G401.6 (cell line): ENCODE measurements at regions not wholly inside any gene's neighbourhood (a gene's known extent, or its start where the extent isn't known, plus 50 kb on each side); places are given as distances from the start of the nearest gene placed in this dataset.
"Not testable (repeated sequence)": the region's sequence is repeated elsewhere in the genome, so short reads cannot be mapped to it uniquely, and the experiment has no call there.

Experiments used
- FAIRE-seq: peaks from 2 replicates; lab custom pipeline; 2012; peaks lifted over from hg19 to GRCh38; lab: Jason Lieb, UNC

GRCh38 chr6:935582-935981 lies 242.6 kb upstream of the EXOC2 start:
- no peak for FAIRE-seq

GRCh38 chr6:934686-935085 lies 241.7 kb upstream of the EXOC2 start:
- FAIRE-seq = no peak

DNA sequence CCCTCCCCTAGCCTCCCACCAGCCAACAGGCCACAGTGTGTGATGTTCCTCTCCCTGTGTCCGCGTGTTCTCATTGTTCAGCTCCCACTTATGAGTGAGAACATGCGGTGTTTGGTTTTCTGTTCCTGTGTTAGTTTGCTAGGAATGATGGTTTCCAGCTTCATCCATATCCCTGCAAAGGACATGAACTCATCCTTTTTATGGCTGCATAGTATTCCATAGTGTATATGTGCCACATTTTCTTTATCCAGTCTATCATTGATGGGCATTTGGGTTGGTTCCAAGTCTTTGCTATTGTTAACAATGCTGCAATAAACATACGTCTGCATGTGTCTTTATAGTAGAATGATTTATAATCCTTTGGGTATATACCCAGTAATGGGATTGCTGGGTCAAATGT lies 239.0 kb upstream of the EXOC2 start:
- not testable (repeated sequence) for FAIRE-seq

GRCh38 chr6:927157-927556 lies 234.2 kb upstream of the EXOC2 start:
- no peak for FAIRE-seq

DNA sequence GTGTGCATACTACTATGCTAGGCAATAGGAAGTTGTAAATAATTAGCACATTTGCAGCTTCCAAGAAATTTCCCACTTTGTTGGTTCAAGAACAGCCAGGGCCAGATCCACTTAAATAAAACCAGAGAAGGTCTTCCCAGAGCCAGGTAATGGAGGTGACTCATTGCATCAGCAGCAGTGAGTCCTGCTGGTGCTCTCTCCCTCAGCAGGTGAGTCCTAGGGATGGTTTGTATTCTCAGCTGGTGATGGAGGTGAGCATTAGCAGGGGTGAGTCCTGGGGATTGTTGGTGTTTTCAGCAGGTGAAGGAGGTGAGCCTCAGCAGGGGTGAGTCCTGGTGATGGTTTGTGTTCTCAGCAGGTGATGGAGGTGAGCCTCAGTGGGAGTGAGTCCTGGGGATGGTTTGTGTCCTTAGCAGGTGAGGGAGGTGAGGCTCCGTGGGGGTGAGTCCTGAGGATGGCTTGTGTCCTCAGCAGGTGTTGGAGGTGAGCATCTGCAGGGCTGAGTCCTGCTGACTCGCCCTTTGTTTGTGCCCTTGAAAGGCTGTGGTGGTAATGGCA lies 232.8 kb upstream of the EXOC2 start:
- no peak for FAIRE-seq

GRCh38 chr6:924661-925060 lies 231.7 kb upstream of the EXOC2 start:
- FAIRE-seq = no peak

GRCh38 chr6:921400-921799 lies 228.5 kb upstream of the EXOC2 start:
- no peak for FAIRE-seq

DNA sequence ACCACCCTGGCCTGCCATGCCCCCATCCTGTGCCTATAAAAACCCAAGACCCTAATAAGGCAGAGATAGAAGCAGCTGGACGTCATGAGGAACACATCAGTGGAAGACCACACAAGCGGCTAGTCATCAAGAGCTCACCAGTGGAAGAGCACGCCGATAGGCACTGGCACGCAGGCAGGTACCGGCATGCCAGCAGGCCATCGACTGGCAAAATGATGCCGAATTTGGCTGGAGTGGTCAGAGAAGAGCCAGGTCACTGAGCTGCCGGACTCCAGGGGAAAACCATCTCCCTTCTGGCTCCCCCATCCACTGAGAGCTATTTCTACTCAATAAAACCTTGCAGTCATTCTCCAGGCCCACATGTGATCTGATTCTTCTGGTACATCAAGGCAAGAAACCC lies 227.6 kb upstream of the EXOC2 start:
- FAIRE-seq = no peak

DNA sequence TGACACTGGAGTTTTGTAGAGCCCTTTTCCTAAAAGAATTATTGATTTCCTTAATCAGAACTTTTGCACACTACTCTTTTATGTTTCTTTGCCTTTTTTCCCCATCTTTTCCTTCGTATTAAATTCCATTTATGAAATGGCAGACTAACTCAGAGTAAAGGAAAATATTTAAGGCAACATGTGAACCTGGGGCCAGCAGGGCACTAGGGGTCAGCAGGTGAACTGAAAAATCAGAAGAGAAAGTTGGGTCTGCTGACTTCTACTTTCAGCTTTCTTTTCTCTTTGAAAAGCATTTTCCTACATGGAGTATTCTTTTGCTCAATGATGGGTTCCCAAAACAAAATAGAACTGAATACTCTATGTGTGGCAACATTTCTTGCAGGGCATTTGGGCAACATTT lies 226.6 kb upstream of the EXOC2 start:
- FAIRE-seq = no peak

DNA sequence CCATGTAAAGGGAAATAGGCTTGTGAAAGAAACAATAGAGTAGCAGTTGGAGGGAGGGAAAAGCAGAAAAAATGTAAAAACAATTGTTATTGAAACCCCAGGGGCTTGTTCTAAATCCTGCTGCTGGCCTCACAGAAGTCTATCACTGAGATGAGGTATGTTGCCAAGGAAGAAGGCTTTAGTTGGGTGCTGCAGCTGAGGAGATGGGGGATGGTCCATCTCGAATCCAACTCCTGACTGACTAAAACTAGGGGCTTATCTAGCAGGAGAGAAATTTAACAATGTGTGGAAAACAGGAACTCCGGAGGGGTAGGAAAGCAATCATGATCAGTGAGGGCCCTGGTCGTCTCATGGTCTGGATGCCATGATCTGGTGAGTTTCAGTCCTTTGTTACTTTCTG lies 225.0 kb upstream of the EXOC2 start:
- FAIRE-seq = no peak

GRCh38 chr6:917296-917695 lies 224.4 kb upstream of the EXOC2 start:
- FAIRE-seq = no peak

- FAIRE-seq = no peak
These were observed 223.2 kb upstream of the EXOC2 start for GRCh38 chr6:916131-916530.

DNA sequence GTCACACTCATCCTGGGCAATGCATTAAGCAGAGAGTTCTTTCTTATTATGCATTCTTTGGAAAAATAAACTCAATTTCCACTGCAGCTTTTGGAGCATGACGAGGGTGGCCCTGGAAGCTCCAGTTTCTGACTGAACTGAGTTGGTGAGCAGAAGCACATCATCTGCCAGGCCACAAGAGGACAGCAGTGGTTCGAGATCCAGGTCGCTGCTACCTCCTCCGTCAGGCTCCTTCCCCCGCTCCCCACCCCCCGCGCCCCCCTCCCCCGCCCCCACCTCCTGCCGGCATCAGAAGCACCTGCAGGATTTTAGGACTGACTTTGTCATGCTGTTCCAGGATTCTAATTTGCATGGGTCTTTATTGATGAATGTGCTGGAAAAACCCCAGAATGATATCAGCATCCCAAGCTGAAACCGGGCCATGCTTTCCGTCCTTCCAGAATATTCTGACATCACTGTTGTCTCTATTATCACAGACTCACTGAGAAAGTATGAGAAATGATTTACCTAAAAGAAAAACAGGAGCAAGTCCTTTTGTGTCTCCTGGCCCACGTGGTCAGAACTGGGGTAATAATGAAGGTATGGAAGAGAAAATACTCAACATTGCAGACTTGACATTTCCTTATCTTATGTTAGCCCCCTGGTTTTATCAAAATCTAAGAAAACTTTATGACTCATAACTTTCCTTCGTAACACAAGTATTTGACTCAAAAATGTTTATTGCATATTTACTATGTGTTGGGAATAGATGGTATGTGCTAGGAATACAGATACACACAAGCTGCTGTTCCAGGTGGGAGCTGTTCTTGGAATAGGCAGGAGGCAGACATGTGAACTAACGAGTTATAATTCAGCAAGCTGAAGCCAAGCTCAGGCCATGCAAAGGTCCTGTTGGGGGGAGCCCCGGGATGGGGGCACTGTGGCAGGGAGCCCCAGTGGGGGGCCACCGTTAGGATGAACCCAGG lies 220.2 kb upstream of the EXOC2 start:
- FAIRE-seq = no peak

DNA sequence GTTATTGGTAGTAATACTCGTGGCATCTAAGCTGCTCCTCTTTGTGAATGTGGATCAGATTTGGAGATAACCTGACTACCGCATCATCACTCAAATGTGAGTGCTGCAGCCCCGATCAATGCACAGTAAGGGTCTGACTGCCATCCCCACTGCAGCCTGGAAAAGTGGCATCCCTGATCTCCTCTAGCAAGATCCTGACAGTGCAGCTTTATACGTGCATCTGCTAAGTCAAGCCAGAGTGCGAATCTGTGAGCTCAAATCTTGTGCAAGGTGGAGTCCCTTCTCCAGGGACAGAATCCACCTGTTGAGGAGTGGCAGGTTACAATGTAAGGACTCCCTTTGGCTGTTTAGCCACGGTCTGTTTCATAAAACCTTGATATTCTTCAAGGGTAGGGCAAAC lies 215.0 kb upstream of the EXOC2 start:
- FAIRE-seq = no peak

GRCh38 chr6:906920-907319 lies 214.0 kb upstream of the EXOC2 start:
- no peak for FAIRE-seq

- no peak for FAIRE-seq
These were observed 212.6 kb upstream of the EXOC2 start for GRCh38 chr6:905556-905955.

- FAIRE-seq = no peak
These were observed 212.1 kb upstream of the EXOC2 start for GRCh38 chr6:904994-905393.

DNA sequence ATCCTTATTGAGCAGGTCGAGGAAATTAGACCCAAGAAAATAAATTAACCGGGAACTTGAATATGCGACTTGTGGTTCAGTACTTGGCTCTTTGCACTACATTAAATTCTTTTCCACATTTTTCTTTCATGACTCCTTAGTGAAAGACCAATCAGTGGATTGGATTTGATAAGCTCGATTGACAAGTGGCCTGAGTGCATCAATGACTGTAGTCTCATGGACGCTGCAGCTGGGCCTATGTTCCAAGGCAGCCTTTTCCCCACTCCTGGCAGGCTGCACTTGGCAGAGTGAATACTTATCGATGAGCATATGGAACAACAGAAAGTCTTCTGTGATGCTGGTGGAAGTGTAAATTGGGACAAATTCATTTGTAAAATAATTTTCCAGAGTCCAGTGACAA lies 210.8 kb upstream of the EXOC2 start:
- FAIRE-seq = no peak

GRCh38 chr6:901696-902460 lies 208.9 kb upstream of the EXOC2 start:
- FAIRE-seq = no peak

DNA sequence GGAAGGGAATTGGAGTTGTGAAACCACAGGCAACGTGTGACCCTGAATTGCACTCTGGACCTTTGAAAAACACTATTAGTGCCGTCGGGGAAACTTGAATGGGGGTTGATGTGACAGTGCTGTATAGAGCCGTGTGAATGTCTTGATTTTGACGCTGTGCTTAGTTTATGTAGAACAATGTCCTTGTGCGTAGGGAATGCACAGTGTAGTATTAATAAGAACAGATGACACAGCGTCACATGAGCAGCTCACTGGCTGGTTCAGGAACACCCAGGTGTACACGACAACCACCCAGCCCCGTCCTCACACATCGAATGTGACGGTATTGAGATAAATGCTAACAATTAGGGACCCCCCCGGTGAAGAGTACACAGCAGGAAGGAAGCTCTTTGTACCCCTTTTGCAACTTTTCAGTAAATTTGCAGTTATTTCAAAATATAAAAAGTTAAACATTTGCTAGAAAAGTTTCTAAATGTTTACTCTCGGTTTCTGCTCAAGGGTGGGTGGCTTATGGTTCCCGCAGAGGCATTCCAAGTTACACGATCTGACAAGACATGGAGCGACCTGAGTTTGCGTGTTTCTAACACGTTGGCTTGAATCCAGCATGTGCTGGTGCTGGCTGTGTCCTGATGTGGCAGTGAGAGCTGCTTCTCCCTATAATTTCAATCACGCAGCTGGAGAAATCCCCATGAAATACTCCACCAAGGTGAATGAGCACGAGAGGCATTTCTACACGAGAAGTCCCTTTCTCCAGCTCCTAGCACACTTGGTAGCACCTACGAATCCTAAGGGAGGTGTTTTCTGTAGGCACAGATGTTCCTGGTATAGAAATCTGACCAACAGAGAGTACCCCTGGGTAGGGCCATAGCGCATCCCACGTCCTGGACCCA lies 208.0 kb upstream of the EXOC2 start:
- no peak for FAIRE-seq

GRCh38 chr6:897528-898207 lies 204.7 kb upstream of the EXOC2 start:
- FAIRE-seq = no peak

DNA sequence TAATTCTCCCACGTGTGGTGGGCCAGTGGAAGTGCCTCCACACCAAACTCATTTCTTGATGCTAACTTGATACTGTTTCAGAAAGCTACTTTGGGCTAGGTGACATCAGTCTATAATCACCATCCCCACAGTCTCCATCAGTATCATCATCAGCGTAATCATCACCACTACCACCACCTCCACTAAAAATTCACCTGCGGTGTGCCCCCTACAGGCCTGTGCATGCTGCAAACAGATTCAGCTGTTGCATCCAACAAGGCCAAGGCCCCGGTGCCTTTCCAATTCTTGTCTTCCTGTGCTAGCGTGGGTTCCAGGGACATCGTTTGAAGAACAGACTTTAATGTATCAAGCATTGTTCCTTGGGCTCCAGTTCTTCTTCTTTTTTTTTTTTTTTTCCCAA lies 201.3 kb upstream of the EXOC2 start:
- no peak for FAIRE-seq
